Activated naive CD8-positive, alpha-beta T cell treated with anti-CD3 and anti-CD28 coated beads, Interleukin-2, amount 10 ng/mL, durations not matched to agents 7 days and 5 days (primary cell): ENCODE measurements at regions not wholly inside any gene's neighbourhood (a gene's known extent, or its start where the extent isn't known, plus 50 kb on each side); places are given as distances from the start of the nearest gene placed in this dataset.
"Not testable (repeated sequence)": the region's sequence is repeated elsewhere in the genome, so short reads cannot be mapped to it uniquely, and the experiment has no call there.

ENCODE experiments used
- ATAC-seq: fragments of 150-1000 bp; cut with Tn5 transposase; one replicate; pipeline ENCODE4 v1.10.0; 2021; ENCODE audit warnings: low read depth, moderate library complexity
- POLR2A ChIA-PET: fragments of 350-600 bp; sonication (Branson Sonifier 250); formaldehyde crosslinking; loops from one replicate; lab custom pipeline; 2021; ENCODE audit warnings: antibody characterized with exemption; lab: Charles Lee
- DNase-seq: peaks from one replicate; pipeline ENCODE4 v3.0.0; 2021
- H3K27ac Mint-ChIP-seq: one replicate; pipeline ENCODE4 v1.8.0; 2022; ENCODE audit warnings: mild to moderate bottlenecking, mixed read lengths
- H3K27me3 Mint-ChIP-seq: one replicate; pipeline ENCODE4 v1.8.0; 2022; ENCODE audit warnings: mild to moderate bottlenecking, moderate library complexity, mixed read lengths
- H3K36me3 Mint-ChIP-seq: one replicate; pipeline ENCODE4 v1.8.0; 2021; ENCODE audit warnings: mild to moderate bottlenecking, mixed read lengths
- H3K4me1 Mint-ChIP-seq: one replicate; pipeline ENCODE4 v1.8.0; 2021; ENCODE audit warnings: mixed read lengths
- H3K4me3 Mint-ChIP-seq: one replicate; pipeline ENCODE4 v1.8.0; 2022; ENCODE audit warnings: mild to moderate bottlenecking, moderate library complexity, mixed read lengths
- H3K9me3 Mint-ChIP-seq: one replicate; pipeline ENCODE4 v1.8.0; 2021; ENCODE audit warnings: mixed read lengths

GRCh38 chr20:19120569-19120968 lies 91.9 kb upstream of the SLC24A3 start:
- Mint-ChIP-seq H3K9me3 (no peaks in the 10 kb centered on the region), H3K4me1 (no peaks in the 10 kb centered on the region), H3K27me3 (no peaks in the 10 kb centered on the region), H3K36me3 (no peaks in the 10 kb centered on the region), H3K27ac (no peak overlapping the region), H3K4me3 (no peak overlapping the region)
- POLR2A ChIA-PET = no interaction called here
- DNase-seq = no peak
- ATAC-seq = no peak

GRCh38 chr20:19121463-19121862 lies 91.0 kb upstream of the SLC24A3 start:
- no peaks in the 10 kb centered on the region for H3K4me1 Mint-ChIP-seq
- POLR2A ChIA-PET = no interaction called here
- no peak overlapping the region for H3K27ac Mint-ChIP-seq
- no peaks in the 10 kb centered on the region for H3K36me3 Mint-ChIP-seq
- no peaks in the 10 kb centered on the region for H3K27me3 Mint-ChIP-seq
- DNase-seq = no peak
- H3K4me3 Mint-ChIP-seq = no peak overlapping the region
- H3K9me3 Mint-ChIP-seq = no peaks in the 10 kb centered on the region
- ATAC-seq = no peak

GRCh38 chr20:19121916-19122315 lies 90.5 kb upstream of the SLC24A3 start:
- POLR2A ChIA-PET = no interaction called here
- no peaks in the 10 kb centered on the region for H3K36me3 Mint-ChIP-seq
- H3K27ac Mint-ChIP-seq = no peak overlapping the region
- no peaks in the 10 kb centered on the region for H3K27me3 Mint-ChIP-seq
- no peaks in the 10 kb centered on the region for H3K4me1 Mint-ChIP-seq
- ATAC-seq (no peak), DNase-seq (no peak)
- no peak overlapping the region for H3K4me3 Mint-ChIP-seq
- H3K9me3 Mint-ChIP-seq = no peaks in the 10 kb centered on the region

GRCh38 chr20:19122395-19122794 lies 90.0 kb upstream of the SLC24A3 start:
- no peaks in the 10 kb centered on the region for H3K9me3 Mint-ChIP-seq
- no peak for ATAC-seq
- no peak for DNase-seq
- H3K27ac Mint-ChIP-seq = no peak overlapping the region
- no peaks in the 10 kb centered on the region for H3K36me3 Mint-ChIP-seq
- no peaks in the 10 kb centered on the region for H3K4me1 Mint-ChIP-seq
- no peaks in the 10 kb centered on the region for H3K27me3 Mint-ChIP-seq
- H3K4me3 Mint-ChIP-seq = no peak overlapping the region
- POLR2A ChIA-PET = no interaction called here

GRCh38 chr20:19125508-19125907 lies 86.9 kb upstream of the SLC24A3 start:
- Mint-ChIP-seq H3K36me3 (no peaks in the 10 kb centered on the region), H3K4me1 (no peaks in the 10 kb centered on the region), H3K27ac (no peak overlapping the region), H3K4me3 (no peak overlapping the region), H3K9me3 (no peaks in the 10 kb centered on the region), H3K27me3 (no peaks in the 10 kb centered on the region)
- DNase-seq = no peak
- ATAC-seq = no peak
- POLR2A ChIA-PET = no interaction called here

GRCh38 chr20:19129306-19129705 lies 83.1 kb upstream of the SLC24A3 start:
- H3K9me3 Mint-ChIP-seq = no peaks in the 10 kb centered on the region
- no peaks in the 10 kb centered on the region for H3K36me3 Mint-ChIP-seq
- DNase-seq (no peak), ATAC-seq (no peak)
- H3K27ac Mint-ChIP-seq = no peak overlapping the region
- POLR2A ChIA-PET = interaction anchor here (0.6 kb wide), 1 partner anchor 386 kb away, joined by 4 read pairs; no protein-coding TSS in a partner anchor
- H3K27me3 Mint-ChIP-seq = no peaks in the 10 kb centered on the region
- no peak overlapping the region for H3K4me3 Mint-ChIP-seq
- no peaks in the 10 kb centered on the region for H3K4me1 Mint-ChIP-seq

GRCh38 chr20:19129976-19130612 lies 82.3 kb upstream of the SLC24A3 start:
- POLR2A ChIA-PET = interaction anchor here (0.6 kb wide), 1 partner anchor 386 kb away, joined by 4 read pairs; no protein-coding TSS in a partner anchor
- DNase-seq (no peak), ATAC-seq (no peak)
- no peaks in the 10 kb centered on the region for H3K9me3 Mint-ChIP-seq
- H3K4me3 Mint-ChIP-seq = no peak overlapping the region
- H3K4me1 Mint-ChIP-seq = no peaks in the 10 kb centered on the region
- H3K27me3 Mint-ChIP-seq = no peaks in the 10 kb centered on the region
- H3K27ac Mint-ChIP-seq = no peak overlapping the region
- H3K36me3 Mint-ChIP-seq = no peaks in the 10 kb centered on the region

GRCh38 chr20:19130613-19130984 lies 81.8 kb upstream of the SLC24A3 start:
- POLR2A ChIA-PET = no interaction called here
- H3K27me3 Mint-ChIP-seq = no peaks in the 10 kb centered on the region
- no peak overlapping the region for H3K4me3 Mint-ChIP-seq
- H3K4me1 Mint-ChIP-seq = no peaks in the 10 kb centered on the region
- no peaks in the 10 kb centered on the region for H3K9me3 Mint-ChIP-seq
- DNase-seq (no peak), ATAC-seq (no peak)
- H3K36me3 Mint-ChIP-seq = no peaks in the 10 kb centered on the region
- H3K27ac Mint-ChIP-seq = no peak overlapping the region

- Mint-ChIP-seq H3K36me3 (no peaks in the 10 kb centered on the region), H3K4me1 (no peaks in the 10 kb centered on the region), H3K27ac (no peak overlapping the region), H3K27me3 (peaks cover 2% of the 10 kb centered on the region), H3K9me3 (no peaks in the 10 kb centered on the region), H3K4me3 (no peak overlapping the region)
- ATAC-seq (no peak), DNase-seq (no peak)
- POLR2A ChIA-PET = no interaction called here
Observed at GRCh38 chr20:19137641-19138040, 74.8 kb upstream of the SLC24A3 start.

GRCh38 chr20:19138758-19139157 lies 73.7 kb upstream of the SLC24A3 start:
- no peak overlapping the region for H3K4me3 Mint-ChIP-seq
- no peak for ATAC-seq
- POLR2A ChIA-PET = no interaction called here
- DNase-seq = no peak
- no peak overlapping the region for H3K27ac Mint-ChIP-seq
- no peaks in the 10 kb centered on the region for H3K36me3 Mint-ChIP-seq
- peaks cover 2% of the 10 kb centered on the region for H3K27me3 Mint-ChIP-seq
- H3K9me3 Mint-ChIP-seq = no peaks in the 10 kb centered on the region
- H3K4me1 Mint-ChIP-seq = no peaks in the 10 kb centered on the region

- not testable (repeated sequence) for H3K9me3 Mint-ChIP-seq
Observed at GRCh38 chr20:19139584-19139983, 72.9 kb upstream of the SLC24A3 start.

GRCh38 chr20:19141998-19142397 lies 70.4 kb upstream of the SLC24A3 start:
- no peaks in the 10 kb centered on the region for H3K9me3 Mint-ChIP-seq
- ATAC-seq (no peak), DNase-seq (no peak)
- no peaks in the 10 kb centered on the region for H3K36me3 Mint-ChIP-seq
- H3K27ac Mint-ChIP-seq = no peak overlapping the region
- no peak overlapping the region for H3K4me3 Mint-ChIP-seq
- no peaks in the 10 kb centered on the region for H3K4me1 Mint-ChIP-seq
- no peaks in the 10 kb centered on the region for H3K27me3 Mint-ChIP-seq
- POLR2A ChIA-PET = no interaction called here

More at GRCh38 chr20:19139584-19139983, 72.9 kb upstream of the SLC24A3 start:
- DNase-seq, ATAC-seq, H3K27me3 Mint-ChIP-seq, POLR2A ChIA-PET, H3K27ac Mint-ChIP-seq, H3K4me1 Mint-ChIP-seq, H3K4me3 Mint-ChIP-seq, H3K36me3 Mint-ChIP-seq: not testable (repeated sequence)

- H3K9me3 Mint-ChIP-seq = no peaks in the 10 kb centered on the region
- POLR2A ChIA-PET = no interaction called here
- no peaks in the 10 kb centered on the region for H3K36me3 Mint-ChIP-seq
- no peak for DNase-seq
- H3K4me1 Mint-ChIP-seq = no peaks in the 10 kb centered on the region
- peaks cover 2% of the 10 kb centered on the region for H3K27me3 Mint-ChIP-seq
- no peak overlapping the region for H3K4me3 Mint-ChIP-seq
- no peak overlapping the region for H3K27ac Mint-ChIP-seq
- ATAC-seq = no peak
Observed at GRCh38 chr20:19143890-19144289, 68.6 kb upstream of the SLC24A3 start.

- H3K9me3 Mint-ChIP-seq = peaks cover 1% of the 10 kb centered on the region
- POLR2A ChIA-PET = no interaction called here
- H3K36me3 Mint-ChIP-seq = no peaks in the 10 kb centered on the region
- no peak for ATAC-seq
- H3K4me1 Mint-ChIP-seq = no peaks in the 10 kb centered on the region
- H3K27ac Mint-ChIP-seq = no peak overlapping the region
- no peak overlapping the region for H3K4me3 Mint-ChIP-seq
- DNase-seq = no peak
- H3K27me3 Mint-ChIP-seq = peaks cover 3% of the 10 kb centered on the region
Observed at GRCh38 chr20:19161336-19161735, 51.1 kb upstream of the SLC24A3 start.
